ENCODE measurements at regions not wholly inside any gene's neighbourhood (a gene's known extent, or its start where the extent isn't known, plus 50 kb on each side); places are given as distances from the start of the nearest gene placed in this dataset.

DNA sequence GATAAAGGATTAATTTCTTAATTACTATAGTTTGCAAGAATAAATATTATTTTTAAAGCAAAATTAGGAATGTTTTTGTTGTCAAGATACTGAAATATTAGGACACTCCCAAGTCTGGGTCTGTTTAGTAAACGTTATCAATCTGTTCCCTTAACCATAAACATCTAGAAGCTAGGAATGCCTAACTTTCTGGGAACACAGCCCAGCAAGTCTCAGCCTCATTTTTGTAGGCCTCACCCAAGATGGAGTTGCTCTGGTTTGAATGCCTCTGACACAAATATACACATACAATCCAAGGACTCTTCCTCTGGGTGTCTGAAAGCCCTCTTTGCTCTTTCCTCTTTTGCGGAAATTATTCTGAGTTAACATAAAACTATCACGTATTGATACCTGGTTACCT lies 487.4 kb upstream of the CELF2 start:
- TF ChIP-seq ZNF274 (IDR thresholded peaks at IDR 0.05; ENCODE audit: low read depth, low read length) (no peak), YY1 (IDR thresholded peaks at IDR 0.05; ENCODE audit: insufficient read depth, insufficient read length) (no peak)
